ENCODE measurements at regions not wholly inside any gene's neighbourhood (a gene's known extent, or its start where the extent isn't known, plus 50 kb on each side); places are given as distances from the start of the nearest gene placed in this dataset.

DNA sequence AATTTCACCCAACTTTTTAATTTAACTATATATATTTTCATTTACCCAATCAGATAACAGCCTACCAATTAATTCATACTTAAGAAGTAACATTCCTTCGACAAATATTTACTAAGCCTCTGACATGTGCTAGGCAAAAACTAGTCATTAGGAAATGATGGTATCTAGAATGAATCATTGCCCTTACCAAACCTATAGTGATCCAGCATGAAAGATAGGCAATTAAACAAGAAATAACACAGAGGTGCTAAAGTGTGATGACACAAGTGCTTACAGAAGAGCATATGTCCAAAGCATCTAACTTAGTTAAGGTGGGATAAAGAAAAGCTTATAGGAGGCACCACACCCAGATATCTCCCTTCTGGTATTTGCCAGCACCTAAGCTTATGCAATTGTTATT lies 166.5 kb upstream of the RASSF8 start:
- Histone ChIP-seq H3K4me1 (no peaks in the 10 kb centered on the region), H3K27ac (no peak overlapping the region), H3K27me3 (replicated peaks in 1 of 7) (no peaks in the 10 kb centered on the region), H3K4me3 (no peak overlapping the region), H3K36me3 (no peaks in the 10 kb centered on the region), H3K9me3 (no peaks in the 10 kb centered on the region)
- 88 to 96% (median 95%) methylated on average over 1 of the region's 1 CpG for WGBS, 5 donors
- intact Hi-C loops (cut with DNase I; ENCODE audit: low total_unique reads), result no loop called here
- TF ChIP-seq CTCF (IDR thresholded peaks at IDR 0.05 in 8 of 11, conservative IDR thresholded peaks at IDR 0.05 in 3 of 11) (no peak), POLR2AphosphoS5 (IDR thresholded peaks at IDR 0.05) (no peak), POLR2A (IDR thresholded peaks at IDR 0.05) (no peak)
- DNase-seq, result no peak

- no peak overlapping the region for H3K4me3 ChIP-seq
- no peaks in the 10 kb centered on the region for H3K36me3 ChIP-seq
- TF ChIP-seq POLR2A (IDR thresholded peaks at IDR 0.05) (no peak), POLR2AphosphoS5 (IDR thresholded peaks at IDR 0.05) (no peak), CTCF (IDR thresholded peaks at IDR 0.05 in 8 of 11, conservative IDR thresholded peaks at IDR 0.05 in 3 of 11) (no peak)
- DNase-seq, result no peak
- 86 to 96% (median 93%) methylated on average over 3 of the region's 3 CpGs for WGBS, 5 donors
- intact Hi-C loops (cut with DNase I; ENCODE audit: low total_unique reads), result no loop called here
- no peak overlapping the region for H3K27ac ChIP-seq
- H3K9me3 ChIP-seq, result no peaks in the 10 kb centered on the region
- H3K27me3 ChIP-seq (replicated peaks in 1 of 7), result no peaks in the 10 kb centered on the region
- H3K4me1 ChIP-seq, result no peaks in the 10 kb centered on the region
Measured at GRCh38 chr12:25793196-25793595, 165.3 kb upstream of the RASSF8 start.

DNA sequence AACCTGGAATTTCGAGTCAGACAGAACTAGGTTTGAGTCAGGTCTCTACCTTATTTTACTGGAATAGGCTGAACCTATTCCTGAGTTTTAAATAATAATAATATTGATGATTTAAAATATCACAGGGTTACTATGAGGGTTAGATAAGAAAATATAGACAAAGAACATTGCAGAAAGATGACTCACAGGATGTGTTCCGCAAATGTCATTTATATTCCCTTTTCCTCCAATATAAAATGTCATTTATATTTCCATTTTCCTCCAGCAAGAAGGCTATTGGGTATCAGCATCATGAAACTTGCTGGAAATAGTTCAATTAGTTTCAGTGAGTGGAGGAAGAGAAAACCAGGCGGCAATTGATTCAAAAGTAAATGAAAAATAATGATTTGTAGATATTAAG lies 163.9 kb upstream of the RASSF8 start:
- H3K27me3 ChIP-seq (replicated peaks in 1 of 7), result no peaks in the 10 kb centered on the region
- no peak for DNase-seq
- H3K36me3 ChIP-seq, result no peaks in the 10 kb centered on the region
- H3K27ac ChIP-seq, result no peak overlapping the region
- intact Hi-C loops (cut with DNase I; ENCODE audit: low total_unique reads), result no loop called here
- WGBS, 5 donors, result 77 to 88% (median 83%) methylated on average over 3 of the region's 3 CpGs
- no peaks in the 10 kb centered on the region for H3K9me3 ChIP-seq
- no peaks in the 10 kb centered on the region for H3K4me1 ChIP-seq
- no peak overlapping the region for H3K4me3 ChIP-seq
- no peak for TF ChIP-seq POLR2AphosphoS5 (IDR thresholded peaks at IDR 0.05)
- TF ChIP-seq POLR2A (IDR thresholded peaks at IDR 0.05), result no peak
- TF ChIP-seq CTCF (IDR thresholded peaks at IDR 0.05 in 8 of 11, conservative IDR thresholded peaks at IDR 0.05 in 3 of 11), result no peak

DNA sequence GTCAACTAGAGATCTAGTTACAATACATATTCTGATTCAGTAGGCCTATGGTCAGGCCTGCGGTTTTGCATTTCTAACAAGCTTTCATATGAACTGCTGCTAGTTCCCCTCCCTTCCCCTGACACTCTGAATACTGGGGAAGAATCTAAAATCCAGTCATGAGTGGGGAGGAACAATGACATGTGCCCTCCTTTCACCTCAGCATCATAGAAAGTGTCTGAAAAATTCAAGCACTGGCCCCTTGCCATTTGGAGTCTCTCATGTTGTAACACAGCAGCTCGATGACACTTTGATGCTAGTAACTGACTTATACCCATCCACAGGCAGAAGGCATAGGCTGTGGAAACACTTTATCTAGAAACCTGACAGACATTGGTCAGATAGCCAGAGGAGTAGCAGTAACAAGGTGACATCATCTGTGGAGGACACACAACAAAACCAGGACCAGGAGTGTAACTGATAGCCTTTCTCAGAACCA lies 161.9 kb upstream of the RASSF8 start:
- TF ChIP-seq POLR2AphosphoS5 (IDR thresholded peaks at IDR 0.05), result no peak
- 54 to 74% (median 66%) methylated on average over 2 of the region's 2 CpGs for WGBS, 5 donors
- intact Hi-C loops (cut with DNase I; ENCODE audit: low total_unique reads), result no loop called here
- Histone ChIP-seq H3K9me3 (no peaks in the 10 kb centered on the region), H3K27ac (peak overlapping the region in 1 of 8 donors; percentile 22), H3K36me3 (no peaks in the 10 kb centered on the region), H3K4me3 (no peak overlapping the region), H3K27me3 (replicated peaks in 1 of 7) (no peaks in the 10 kb centered on the region), H3K4me1 (no peaks in the 10 kb centered on the region)
- DNase-seq, result no peak

DNA sequence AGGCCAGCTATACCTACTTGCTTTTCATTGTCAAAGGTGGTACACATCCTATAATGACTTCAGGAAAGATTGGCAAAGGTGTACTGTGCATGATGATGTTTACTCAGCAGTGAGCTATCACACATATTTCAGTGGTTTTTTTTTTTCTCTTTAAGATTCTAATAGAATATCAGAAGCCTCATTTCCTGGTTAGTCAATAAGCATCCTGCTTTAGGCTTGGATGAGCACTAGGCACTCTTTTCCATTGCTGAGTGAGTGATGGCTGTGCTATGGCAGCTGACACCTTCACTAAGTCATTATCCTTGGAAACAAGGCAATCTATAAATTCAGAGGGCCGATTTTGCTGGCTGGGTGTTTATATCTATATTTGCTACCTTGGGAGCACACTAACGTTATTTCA lies 161.1 kb upstream of the RASSF8 start:
- no peak overlapping the region for H3K27ac ChIP-seq
- no peaks in the 10 kb centered on the region for H3K36me3 ChIP-seq
- intact Hi-C loops (cut with DNase I; ENCODE audit: low total_unique reads), result no loop called here
- no peaks in the 10 kb centered on the region for H3K9me3 ChIP-seq
- H3K4me1 ChIP-seq, result no peaks in the 10 kb centered on the region
- no peaks in the 10 kb centered on the region for H3K27me3 ChIP-seq (replicated peaks in 1 of 7)
- no peak for DNase-seq
- 60 to 83% (median 74%) methylated on average over 2 of the region's 2 CpGs for WGBS, 5 donors
- H3K4me3 ChIP-seq, result no peak overlapping the region
- TF ChIP-seq CTCF (IDR thresholded peaks at IDR 0.05 in 8 of 11, conservative IDR thresholded peaks at IDR 0.05 in 3 of 11) (no peak), POLR2AphosphoS5 (IDR thresholded peaks at IDR 0.05) (no peak), POLR2A (IDR thresholded peaks at IDR 0.05) (no peak)

All from spleen (tissue), 11 donors.